Smooth muscle cell (in vitro differentiated cells): ENCODE measurements at regions not wholly inside any gene's neighbourhood (a gene's known extent, or its start where the extent isn't known, plus 50 kb on each side); places are given as distances from the start of the nearest gene placed in this dataset. TPM values are rescaled to one million over a fixed set of nuclear protein-coding genes. Genes with fewer than 3 reads are reported as not detected.

ENCODE experiments used
- small RNA-seq: library from RNA; depleted of rRNA; stranded (forward); fragments of <200 nt; gene quantifications from one replicate; pipeline ENCODE3, GENCODE V24; 2014

Small RNA genes lying in the stretch of these regions (small RNA-seq; reads per million reads assigned to genes)
- gene CICP10, result not detected
- gene SEPT14P2, result not detected
